ENCODE measurements at regions not wholly inside any gene's neighbourhood (a gene's known extent, or its start where the extent isn't known, plus 50 kb on each side); places are given as distances from the start of the nearest gene placed in this dataset.

DNA sequence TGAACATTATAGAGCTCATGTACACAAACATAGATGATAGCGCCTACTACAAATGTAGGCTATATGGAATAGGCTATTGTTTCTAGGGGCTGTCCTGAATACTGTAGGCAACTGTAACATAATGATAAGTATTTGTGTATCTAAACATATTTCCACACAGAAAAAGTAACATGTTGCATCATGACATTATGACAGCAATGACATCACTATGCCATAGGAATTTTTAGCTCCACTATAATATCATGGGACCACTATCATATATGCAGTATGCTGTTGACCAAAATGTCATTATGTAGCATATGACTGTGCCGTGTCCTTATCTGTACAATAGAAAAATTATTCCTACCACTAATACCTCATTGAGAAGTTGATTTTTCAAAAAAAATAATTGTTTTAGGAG, 96.7 kb upstream of the SSTR1 start:
- TF ChIP-seq, protein P1, sequence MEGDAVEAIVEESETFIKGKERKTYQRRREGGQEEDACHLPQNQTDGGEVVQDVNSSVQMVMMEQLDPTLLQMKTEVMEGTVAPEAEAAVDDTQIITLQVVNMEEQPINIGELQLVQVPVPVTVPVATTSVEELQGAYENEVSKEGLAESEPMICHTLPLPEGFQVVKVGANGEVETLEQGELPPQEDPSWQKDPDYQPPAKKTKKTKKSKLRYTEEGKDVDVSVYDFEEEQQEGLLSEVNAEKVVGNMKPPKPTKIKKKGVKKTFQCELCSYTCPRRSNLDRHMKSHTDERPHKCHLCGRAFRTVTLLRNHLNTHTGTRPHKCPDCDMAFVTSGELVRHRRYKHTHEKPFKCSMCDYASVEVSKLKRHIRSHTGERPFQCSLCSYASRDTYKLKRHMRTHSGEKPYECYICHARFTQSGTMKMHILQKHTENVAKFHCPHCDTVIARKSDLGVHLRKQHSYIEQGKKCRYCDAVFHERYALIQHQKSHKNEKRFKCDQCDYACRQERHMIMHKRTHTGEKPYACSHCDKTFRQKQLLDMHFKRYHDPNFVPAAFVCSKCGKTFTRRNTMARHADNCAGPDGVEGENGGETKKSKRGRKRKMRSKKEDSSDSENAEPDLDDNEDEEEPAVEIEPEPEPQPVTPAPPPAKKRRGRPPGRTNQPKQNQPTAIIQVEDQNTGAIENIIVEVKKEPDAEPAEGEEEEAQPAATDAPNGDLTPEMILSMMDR (IDR thresholded peaks at IDR 0.05 in 4 of 5, conservative IDR thresholded peaks at IDR 0.05 in 1 of 5), result no peak
- no peak for TF ChIP-seq POLR2A (IDR thresholded peaks at IDR 0.05)
